AG08396 (cell line): ENCODE measurements at regions not wholly inside any gene's neighbourhood (a gene's known extent, or its start where the extent isn't known, plus 50 kb on each side); places are given as distances from the start of the nearest gene placed in this dataset.
"Not testable (repeated sequence)": the region's sequence is repeated elsewhere in the genome, so short reads cannot be mapped to it uniquely, and the experiment has no call there.

Source experiments
- DNase-seq: peaks from one replicate; pipeline ENCODE4 v3.0.0; 2012; ENCODE audit warnings: low spot score, mixed read lengths

- not testable (repeated sequence) for DNase-seq
These were observed 815.4 kb upstream of the B3GALT2 start for GRCh38 chr1:194001726-194002350.

- no peak for DNase-seq
These were observed 802.5 kb upstream of the B3GALT2 start for GRCh38 chr1:193988885-193989284.

DNA sequence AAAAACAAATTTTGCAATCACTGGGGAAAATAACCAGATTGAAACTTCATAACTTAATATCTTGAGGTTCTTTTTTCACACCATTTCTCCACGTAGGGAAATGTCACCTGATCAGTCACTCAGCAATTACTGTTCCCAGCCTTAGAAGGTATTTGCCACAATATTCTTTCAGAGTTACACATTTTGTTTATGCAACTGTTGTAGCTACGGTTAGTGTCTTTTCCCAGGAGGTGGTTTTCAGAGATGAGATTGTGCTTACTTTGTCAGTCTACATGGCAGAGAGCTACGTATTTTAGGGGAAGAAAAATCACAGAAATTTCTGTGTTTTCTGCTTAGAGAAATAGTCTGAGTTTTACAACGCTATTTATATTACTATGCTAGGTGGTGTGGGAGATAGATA lies 792.8 kb upstream of the B3GALT2 start:
- DNase-seq = no peak

- DNase-seq = no peak
These were observed 787.9 kb upstream of the B3GALT2 start for GRCh38 chr1:193974286-193974798.

DNA sequence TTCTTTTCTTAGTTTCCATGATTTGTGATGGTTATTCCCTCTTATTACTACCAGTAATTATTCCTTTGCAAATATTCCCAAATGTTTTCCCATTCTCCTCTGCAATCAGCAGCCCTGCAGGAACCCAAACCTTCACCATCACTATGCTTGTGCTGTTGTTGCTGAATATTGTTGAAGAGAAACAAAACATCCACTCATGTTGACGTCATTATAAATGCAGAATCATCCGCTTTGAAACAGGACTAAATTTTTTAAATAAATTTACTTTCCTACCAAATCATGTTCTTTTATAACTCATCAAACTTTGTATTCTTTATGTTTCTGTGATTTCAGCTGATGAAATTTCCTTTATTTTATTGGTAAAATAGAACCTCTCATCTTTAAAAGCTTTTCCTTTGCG lies 787.0 kb upstream of the B3GALT2 start:
- DNase-seq = no peak

- no peak for DNase-seq
These were observed 785.2 kb upstream of the B3GALT2 start for GRCh38 chr1:193971595-193971994.

DNA sequence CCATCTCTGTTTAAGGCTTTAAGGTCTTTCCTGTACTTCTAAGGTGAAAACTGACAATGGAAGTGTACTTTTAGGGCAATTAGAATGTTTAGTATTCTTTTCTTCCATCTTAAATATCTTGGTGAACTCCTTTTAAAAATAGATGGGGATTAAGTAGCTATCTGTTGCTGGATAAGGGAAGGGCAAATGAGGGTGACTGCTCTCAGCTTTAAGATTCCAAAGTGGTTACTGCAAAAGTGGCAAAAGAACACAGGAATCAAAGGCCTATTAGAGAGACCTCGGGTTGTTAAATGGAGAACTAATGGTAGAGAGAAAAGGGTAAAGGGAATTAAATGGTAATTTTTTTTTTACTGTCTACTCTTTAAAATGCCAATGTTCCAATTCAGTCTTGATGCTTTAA lies 774.1 kb upstream of the B3GALT2 start:
- DNase-seq = no peak

DNA sequence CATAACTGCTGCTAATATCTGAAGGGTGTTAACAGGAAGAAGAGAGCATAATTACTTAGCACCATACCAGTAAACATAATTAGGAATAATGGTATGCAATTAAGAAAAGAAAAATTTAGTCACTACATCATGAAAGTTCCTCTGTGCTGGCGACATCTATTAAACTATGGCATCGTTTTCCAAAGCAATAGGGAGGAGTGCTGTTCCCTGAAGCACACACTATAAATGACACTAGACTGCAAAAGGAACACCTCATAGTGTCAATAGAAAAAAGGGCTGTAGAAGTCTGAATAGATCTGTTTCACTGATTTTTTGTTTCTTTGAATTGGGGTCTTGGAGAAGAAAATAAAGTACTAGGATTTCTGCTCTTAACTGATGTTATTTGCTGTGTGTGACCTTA lies 773.6 kb upstream of the B3GALT2 start:
- no peak for DNase-seq

DNA sequence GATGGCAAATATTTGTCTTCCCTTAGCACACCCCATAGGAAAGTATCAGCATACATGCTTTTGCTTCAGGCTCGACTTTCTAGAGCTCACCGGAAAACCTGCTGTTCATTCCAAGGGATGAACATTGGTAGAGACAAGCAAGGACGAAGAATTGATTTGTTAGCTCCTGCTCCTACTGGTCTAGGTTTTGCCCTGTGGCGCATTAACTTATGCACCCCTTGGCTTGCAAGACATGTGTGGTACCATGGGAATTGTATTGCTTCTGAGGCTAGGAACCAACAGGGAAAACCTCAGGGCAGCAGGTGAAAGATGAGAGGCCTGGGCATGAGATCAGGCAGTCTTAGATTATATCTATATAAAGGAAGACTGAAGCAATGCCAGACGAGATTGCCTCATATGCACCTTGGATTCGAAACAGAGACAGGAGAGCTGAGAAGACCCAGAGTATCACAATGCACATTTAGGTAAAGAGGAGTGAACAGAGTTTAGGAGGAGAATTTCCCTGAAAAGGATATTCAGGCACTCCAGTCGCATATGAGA lies 771.2 kb upstream of the B3GALT2 start:
- no peak for DNase-seq

GRCh38 chr1:193952778-193953374 lies 766.5 kb upstream of the B3GALT2 start:
- no peak for DNase-seq

DNA sequence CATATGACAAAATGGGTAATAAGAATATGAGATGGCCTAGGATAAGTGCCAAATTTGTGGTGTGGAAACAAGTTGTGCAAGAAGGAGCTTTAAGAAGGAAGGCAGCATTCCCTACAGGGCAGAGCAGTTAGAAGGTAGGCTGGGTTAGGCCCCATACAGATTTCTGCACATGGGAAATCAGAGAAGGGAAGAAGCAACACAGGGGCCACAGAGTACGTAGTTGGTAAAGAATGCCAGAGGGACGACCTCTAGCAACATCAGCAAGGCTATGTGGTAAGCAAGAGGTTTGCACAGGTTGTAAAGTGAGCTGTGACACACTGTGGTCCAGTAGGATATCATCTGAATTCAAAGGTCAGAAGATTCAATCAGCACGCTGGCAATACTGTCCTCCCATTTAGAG lies 765.6 kb upstream of the B3GALT2 start:
- no peak for DNase-seq

GRCh38 chr1:193944454-193944853 lies 758.0 kb upstream of the B3GALT2 start:
- DNase-seq = no peak

GRCh38 chr1:193940176-193940575 lies 753.8 kb upstream of the B3GALT2 start:
- DNase-seq = no peak

DNA sequence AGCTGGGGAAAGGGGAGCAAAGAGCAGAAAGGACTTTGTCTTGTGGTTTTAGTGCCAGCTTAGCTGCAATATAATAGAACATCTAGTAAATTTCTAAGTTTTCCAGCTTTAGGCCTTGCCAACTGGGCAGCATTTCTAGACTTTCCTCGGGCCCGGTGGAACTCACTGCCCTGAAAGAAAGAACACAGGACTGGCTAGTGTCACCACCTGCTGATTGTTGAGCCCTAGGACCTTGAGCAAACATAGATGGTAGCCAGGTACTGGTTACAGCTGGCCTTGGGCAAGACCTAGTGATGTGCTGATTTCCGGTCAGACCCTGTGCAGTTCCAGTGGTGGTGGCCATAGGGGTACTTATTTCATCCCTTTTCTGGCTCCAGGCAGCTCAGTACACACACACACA lies 753.2 kb upstream of the B3GALT2 start:
- DNase-seq = no peak

- DNase-seq = no peak
These were observed 750.9 kb upstream of the B3GALT2 start for GRCh38 chr1:193937308-193937707.

GRCh38 chr1:193932979-193933378 lies 746.6 kb upstream of the B3GALT2 start:
- no peak for DNase-seq

DNA sequence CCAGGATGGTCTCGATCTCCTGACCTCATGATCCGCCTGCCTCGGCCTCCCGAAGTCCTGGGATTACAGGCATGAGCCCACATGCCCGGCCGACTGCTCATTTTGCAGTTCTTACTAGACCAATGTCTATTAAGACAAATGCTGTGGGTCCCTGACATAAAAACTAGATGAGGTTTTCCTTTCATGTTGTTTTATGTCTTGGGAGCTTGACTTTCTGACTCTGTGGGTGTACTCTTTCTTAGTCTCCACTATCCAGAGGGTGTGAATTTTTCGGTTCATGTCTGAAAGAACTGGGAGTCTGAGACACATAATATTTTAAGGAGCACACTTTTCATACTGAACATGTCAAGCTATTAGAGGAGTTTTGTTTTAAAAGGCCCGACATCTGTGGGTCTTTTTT lies 744.9 kb upstream of the B3GALT2 start:
- DNase-seq = no peak

- no peak for DNase-seq
These were observed 743.1 kb upstream of the B3GALT2 start for GRCh38 chr1:193929374-193930033.

- DNase-seq = no peak
These were observed 741.1 kb upstream of the B3GALT2 start for GRCh38 chr1:193927550-193927949.

DNA sequence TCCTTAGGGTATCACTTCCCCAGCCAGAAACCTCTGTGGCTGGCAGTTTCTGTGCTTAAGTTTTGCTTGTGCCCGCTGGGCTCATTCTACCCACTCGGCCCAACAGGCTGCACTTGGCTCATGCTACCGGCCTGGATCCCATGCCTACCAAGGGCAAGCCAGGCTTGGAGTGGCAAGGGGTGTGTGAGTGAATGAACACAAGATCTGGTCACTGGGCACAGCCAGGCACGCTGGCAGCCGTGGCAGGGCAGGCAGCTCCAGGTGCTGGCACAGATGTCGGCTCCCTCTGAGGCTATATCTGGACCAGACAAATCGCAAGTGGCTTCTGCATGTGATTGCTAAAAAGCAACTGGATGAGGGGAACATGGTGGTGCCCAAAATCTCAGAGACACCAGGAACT lies 740.5 kb upstream of the B3GALT2 start:
- no peak for DNase-seq

DNA sequence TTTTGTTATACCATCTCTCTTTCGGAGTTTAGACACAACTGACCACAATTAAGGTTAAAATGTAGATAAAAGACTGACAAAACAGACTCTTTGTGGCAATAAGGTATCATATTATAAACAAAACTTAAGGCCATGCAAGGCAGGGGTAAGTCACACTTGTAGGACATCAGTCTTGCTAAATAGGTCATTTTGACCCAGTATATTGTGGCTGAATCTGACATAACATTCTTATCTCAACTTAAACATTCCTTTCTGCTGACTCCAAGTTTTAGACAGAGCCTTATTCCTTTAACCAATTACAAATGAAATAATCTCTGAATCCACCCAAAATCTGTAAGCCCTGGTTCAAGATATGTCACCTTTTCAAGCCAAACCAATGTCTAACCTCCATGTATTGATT lies 733.4 kb upstream of the B3GALT2 start:
- no peak for DNase-seq

DNA sequence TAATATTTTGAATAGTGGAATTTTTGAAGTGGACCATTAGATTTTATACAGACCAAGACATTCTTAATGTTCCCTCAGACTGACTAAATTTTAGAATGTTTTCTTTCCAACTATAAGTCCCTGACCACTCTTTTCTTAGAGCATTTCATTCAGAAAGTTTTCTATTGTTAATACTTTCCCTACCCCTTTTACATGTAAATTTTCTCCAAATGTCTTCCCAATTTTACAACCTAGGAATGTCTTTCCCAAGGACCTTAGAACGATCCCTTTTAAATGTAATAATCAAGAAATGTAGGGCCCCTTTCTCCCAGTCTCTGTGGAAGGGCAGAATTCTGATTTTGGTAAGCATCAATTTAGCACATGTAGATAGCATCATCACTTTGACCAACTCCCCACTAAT lies 730.0 kb upstream of the B3GALT2 start:
- DNase-seq = no peak

DNA sequence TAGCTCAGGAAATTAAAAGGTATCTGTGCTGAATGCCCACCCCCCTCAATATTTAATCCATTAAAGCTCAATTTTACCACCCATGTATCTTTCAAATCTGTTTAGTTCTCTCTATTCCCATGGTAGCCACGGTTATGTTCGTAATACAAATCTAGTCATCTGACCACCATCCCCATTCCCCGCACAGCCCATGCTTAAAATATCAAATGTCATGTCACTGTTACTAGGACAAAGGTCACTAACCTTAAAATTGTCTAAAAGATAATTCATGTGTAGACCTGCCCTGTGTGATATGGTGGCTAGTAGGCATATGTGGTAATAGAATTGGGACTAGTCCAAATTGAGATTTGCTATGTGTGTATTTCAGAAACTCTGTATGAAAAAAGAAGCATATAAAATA lies 728.5 kb upstream of the B3GALT2 start:
- DNase-seq = no peak
